Activated CD4-positive, alpha-beta memory T cell treated with anti-CD3 and anti-CD28 coated beads for 36 hours (primary cell): ENCODE measurements at regions not wholly inside any gene's neighbourhood (a gene's known extent, or its start where the extent isn't known, plus 50 kb on each side); places are given as distances from the start of the nearest gene placed in this dataset.

Experiments
- CTCF ChIA-PET: fragments of 350-600 bp; sonication (Branson Sonifier 250); formaldehyde crosslinking; loops from one replicate; lab custom pipeline; 2021; ENCODE audit warnings: antibody characterized with exemption, inconsistent platforms; lab: Charles Lee
- POLR2A ChIA-PET: fragments of 350-600 bp; sonication (Branson Sonifier 250); formaldehyde crosslinking; loops from one replicate; lab custom pipeline; 2021; ENCODE audit warnings: antibody characterized with exemption; lab: Charles Lee
- DNase-seq: peaks from one replicate; pipeline ENCODE4 v3.0.0-alpha.2; 2020
- H3K27ac Mint-ChIP-seq: one replicate; pipeline ENCODE4 v1.8.0; 2021; ENCODE audit warnings: mixed read lengths
- H3K27me3 Mint-ChIP-seq: one replicate; pipeline ENCODE4 v1.8.0; 2021; ENCODE audit warnings: mixed read lengths
- H3K36me3 Mint-ChIP-seq: one replicate; pipeline ENCODE4 v1.8.0; 2021; ENCODE audit warnings: mixed read lengths
- H3K4me1 Mint-ChIP-seq: one replicate; pipeline ENCODE4 v1.8.0; 2021; ENCODE audit warnings: low read depth, mixed read lengths
- H3K4me3 Mint-ChIP-seq: one replicate; pipeline ENCODE4 v1.8.0; 2021; ENCODE audit warnings: mild to moderate bottlenecking, mixed read lengths
- H3K9me3 Mint-ChIP-seq: one replicate; pipeline ENCODE4 v1.8.0; 2021; ENCODE audit warnings: mixed read lengths
- intact Hi-C: fragments of 100-400 bp; cut with micrococcal nuclease; formaldehyde crosslinking; loops from one replicate; pipeline ENCODE4 v1.15.1; 2023

DNA sequence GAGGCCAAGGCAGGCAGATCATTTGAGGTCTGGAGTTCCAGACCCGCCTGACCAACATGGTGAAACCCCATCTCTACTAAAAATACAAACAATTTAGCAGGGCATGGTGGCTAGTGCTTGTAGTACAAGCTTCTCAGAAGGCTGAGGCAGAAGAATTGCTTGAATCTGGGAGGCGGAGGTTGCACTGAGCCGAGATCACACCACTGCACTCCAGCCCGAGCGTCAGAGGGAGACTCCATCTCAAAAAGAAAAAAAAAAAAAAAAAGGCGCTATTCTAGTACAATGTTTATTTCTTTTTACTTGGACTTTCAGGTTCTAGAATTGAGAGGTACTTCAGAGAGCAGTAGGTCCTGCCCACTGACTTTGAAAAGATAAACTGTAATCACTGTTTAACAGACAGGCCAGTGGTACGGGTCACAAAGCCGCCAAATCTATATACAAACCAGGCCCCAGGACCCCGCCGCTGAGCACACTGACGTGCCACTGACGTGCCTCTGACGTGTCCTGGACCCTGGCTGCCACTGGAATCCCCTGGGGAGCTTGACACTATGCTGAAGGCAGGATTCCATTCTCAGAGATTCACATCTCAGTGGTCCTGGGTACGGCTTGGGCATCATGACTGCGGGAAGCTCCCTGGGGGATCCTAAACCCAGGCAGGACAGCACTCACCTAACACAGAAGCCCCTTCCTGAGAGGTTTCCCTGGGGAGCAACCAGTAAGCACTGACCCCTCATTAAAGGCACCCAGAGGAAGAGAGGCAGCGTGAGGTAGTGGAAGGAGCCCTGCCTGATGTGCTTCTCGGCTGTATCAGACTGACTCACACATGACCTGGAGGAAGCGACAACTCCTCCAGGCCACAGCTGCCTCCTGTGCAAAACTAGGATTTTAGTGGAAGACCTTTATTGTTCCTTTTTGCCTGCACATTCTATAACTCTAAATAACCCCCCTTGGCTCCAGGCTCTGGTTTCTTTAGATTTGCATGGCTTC is 197.8 kb upstream of the MEIS1 start:
- Mint-ChIP-seq H3K9me3 (no peaks in the 10 kb centered on the region), H3K36me3 (no peaks in the 10 kb centered on the region), H3K4me1 (no peaks in the 10 kb centered on the region), H3K4me3 (no peak overlapping the region), H3K27ac (no peak overlapping the region), H3K27me3 (no peaks in the 10 kb centered on the region)
- no peak for DNase-seq
- ChIA-PET POLR2A (no interaction called here), CTCF (no interaction called here)
- intact Hi-C loops = no loop called here

- ChIA-PET CTCF (no interaction called here), POLR2A (no interaction called here)
- Mint-ChIP-seq H3K27ac (no peak overlapping the region), H3K9me3 (no peaks in the 10 kb centered on the region), H3K27me3 (no peaks in the 10 kb centered on the region), H3K4me1 (no peaks in the 10 kb centered on the region), H3K36me3 (no peaks in the 10 kb centered on the region), H3K4me3 (no peak overlapping the region)
- intact Hi-C loops = no loop called here
- DNase-seq = no peak
These were observed 198.7 kb upstream of the MEIS1 start for GRCh38 chr2:66236067-66236685.

DNA sequence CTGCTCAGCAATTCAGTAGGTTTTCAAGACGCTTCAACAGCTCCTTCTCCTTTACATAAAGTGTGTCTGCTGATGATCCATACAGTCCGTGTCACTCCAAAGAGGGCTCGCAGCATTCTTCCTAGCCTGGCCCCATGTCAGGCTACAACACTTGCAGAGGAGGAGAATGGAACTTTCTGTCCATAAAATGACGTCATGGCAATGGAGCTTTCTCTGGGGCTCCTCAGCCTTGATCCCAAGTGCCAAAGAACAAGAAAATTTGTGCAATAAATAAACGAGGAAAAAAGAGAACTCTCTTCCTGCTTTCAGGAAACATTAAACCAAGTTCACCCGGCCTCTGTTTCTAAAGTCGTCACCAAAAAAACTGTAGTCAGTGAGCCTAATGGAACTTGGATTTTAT is 199.5 kb upstream of the MEIS1 start:
- Mint-ChIP-seq H3K27ac (no peak overlapping the region), H3K27me3 (no peaks in the 10 kb centered on the region), H3K36me3 (no peaks in the 10 kb centered on the region), H3K9me3 (no peaks in the 10 kb centered on the region), H3K4me3 (no peak overlapping the region), H3K4me1 (no peaks in the 10 kb centered on the region)
- intact Hi-C loops = no loop called here
- POLR2A ChIA-PET = no interaction called here
- no peak for DNase-seq
- CTCF ChIA-PET = no interaction called here

- no peak for DNase-seq
- Mint-ChIP-seq H3K4me1 (no peaks in the 10 kb centered on the region), H3K4me3 (no peak overlapping the region), H3K27me3 (no peaks in the 10 kb centered on the region), H3K9me3 (no peaks in the 10 kb centered on the region), H3K27ac (no peak overlapping the region), H3K36me3 (no peaks in the 10 kb centered on the region)
- POLR2A ChIA-PET = no interaction called here
- CTCF ChIA-PET = no interaction called here
- intact Hi-C loops = no loop called here
These were observed 200.9 kb upstream of the MEIS1 start for GRCh38 chr2:66233981-66234380.

GRCh38 chr2:66228128-66228547 is 206.8 kb upstream of the MEIS1 start:
- no peak overlapping the region for H3K27ac Mint-ChIP-seq
- no peaks in the 10 kb centered on the region for H3K27me3 Mint-ChIP-seq
- no peaks in the 10 kb centered on the region for H3K9me3 Mint-ChIP-seq
- no peak for DNase-seq
- H3K36me3 Mint-ChIP-seq = no peaks in the 10 kb centered on the region
- no peaks in the 10 kb centered on the region for H3K4me1 Mint-ChIP-seq
- ChIA-PET POLR2A (no interaction called here), CTCF (no interaction called here)
- intact Hi-C loops = no loop called here
- no peak overlapping the region for H3K4me3 Mint-ChIP-seq

DNA sequence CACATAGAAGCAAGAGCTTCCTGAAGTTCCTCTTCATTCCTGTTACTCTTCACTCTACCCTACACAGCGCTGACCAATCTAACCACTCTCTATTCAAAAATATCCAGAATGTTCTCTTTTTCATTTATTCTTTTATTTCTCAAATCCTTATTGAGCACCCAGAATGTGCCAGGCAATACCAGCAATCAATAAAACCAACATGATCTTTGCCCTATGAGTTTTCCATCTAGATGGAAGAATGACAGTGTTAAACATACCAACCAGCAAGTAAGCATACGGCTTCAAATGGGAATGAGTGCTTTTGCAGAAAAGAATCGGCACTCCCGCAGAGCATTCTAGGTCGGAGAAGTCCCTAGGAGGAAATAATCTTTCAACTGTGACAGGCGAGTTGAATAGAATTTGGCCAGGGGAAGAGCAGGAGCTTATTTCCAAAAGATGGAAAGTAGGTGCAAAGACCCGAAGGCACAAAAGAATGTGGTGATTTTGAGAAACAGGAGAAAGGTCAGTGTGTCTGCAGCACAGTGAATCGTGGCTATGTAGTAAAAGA is 217.8 kb upstream of the MEIS1 start:
- intact Hi-C loops = no loop called here
- H3K27me3 Mint-ChIP-seq = no peaks in the 10 kb centered on the region

GRCh38 chr2:66212749-66213148 is 222.2 kb upstream of the MEIS1 start:
- POLR2A ChIA-PET = no interaction called here
- DNase-seq = no peak
- no peaks in the 10 kb centered on the region for H3K36me3 Mint-ChIP-seq
- H3K4me3 Mint-ChIP-seq = no peak overlapping the region
- no peaks in the 10 kb centered on the region for H3K27me3 Mint-ChIP-seq
- CTCF ChIA-PET = no interaction called here
- H3K4me1 Mint-ChIP-seq = no peaks in the 10 kb centered on the region
- intact Hi-C loops = no loop called here
- H3K9me3 Mint-ChIP-seq = peaks cover 2% of the 10 kb centered on the region
- H3K27ac Mint-ChIP-seq = no peak overlapping the region

More for the DNA sequence above, 217.8 kb upstream of the MEIS1 start:
- H3K4me3 Mint-ChIP-seq = no peak overlapping the region
- CTCF ChIA-PET = no interaction called here
- H3K27ac Mint-ChIP-seq = no peak overlapping the region
- peaks cover 2% of the 10 kb centered on the region for H3K9me3 Mint-ChIP-seq
- H3K36me3 Mint-ChIP-seq = no peaks in the 10 kb centered on the region
- no peak for DNase-seq
- POLR2A ChIA-PET = no interaction called here
- no peaks in the 10 kb centered on the region for H3K4me1 Mint-ChIP-seq

- CTCF ChIA-PET = no interaction called here
- Mint-ChIP-seq H3K4me3 (no peak overlapping the region), H3K9me3 (no peaks in the 10 kb centered on the region), H3K27ac (no peak overlapping the region), H3K27me3 (no peaks in the 10 kb centered on the region), H3K4me1 (no peaks in the 10 kb centered on the region), H3K36me3 (no peaks in the 10 kb centered on the region)
- POLR2A ChIA-PET = no interaction called here
- DNase-seq = no peak
- intact Hi-C loops = no loop called here
These were observed 232.3 kb upstream of the MEIS1 start for GRCh38 chr2:66202586-66202985.

- intact Hi-C loops = no loop called here
- H3K4me3 Mint-ChIP-seq = no peak overlapping the region
- H3K4me1 Mint-ChIP-seq = no peaks in the 10 kb centered on the region
- no peak for DNase-seq
- ChIA-PET CTCF (no interaction called here), POLR2A (no interaction called here)
- no peaks in the 10 kb centered on the region for H3K36me3 Mint-ChIP-seq
- H3K9me3 Mint-ChIP-seq = no peaks in the 10 kb centered on the region
- no peak overlapping the region for H3K27ac Mint-ChIP-seq
- no peaks in the 10 kb centered on the region for H3K27me3 Mint-ChIP-seq
These were observed 233.7 kb upstream of the MEIS1 start for GRCh38 chr2:66201242-66201641.

DNA sequence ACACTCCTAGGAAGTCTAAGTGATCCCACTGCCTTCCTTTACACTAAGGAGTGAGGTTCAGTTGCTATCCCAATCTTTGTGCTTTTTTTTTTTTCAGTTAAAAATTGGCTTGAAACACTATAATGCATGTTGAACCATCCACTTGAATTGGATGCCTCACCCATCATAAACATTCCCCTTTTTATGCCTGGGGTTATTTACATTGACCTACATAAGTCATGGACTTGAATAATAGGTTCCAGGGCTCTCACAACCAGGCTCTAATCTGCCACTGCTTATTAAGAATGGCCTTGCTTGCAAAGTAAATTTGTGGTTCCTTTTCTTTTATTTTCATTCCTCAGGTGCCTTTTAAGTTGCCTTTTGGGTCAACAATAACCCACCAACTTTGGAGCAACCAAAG is 236.1 kb upstream of the MEIS1 start:
- ChIA-PET POLR2A (no interaction called here), CTCF (no interaction called here)
- no peaks in the 10 kb centered on the region for H3K4me1 Mint-ChIP-seq
- no peaks in the 10 kb centered on the region for H3K9me3 Mint-ChIP-seq
- no peaks in the 10 kb centered on the region for H3K27me3 Mint-ChIP-seq
- no peak overlapping the region for H3K4me3 Mint-ChIP-seq
- intact Hi-C loops = no loop called here
- H3K27ac Mint-ChIP-seq = no peak overlapping the region
- no peaks in the 10 kb centered on the region for H3K36me3 Mint-ChIP-seq
- no peak for DNase-seq

GRCh38 chr2:66192888-66193287 is 242.0 kb upstream of the MEIS1 start:
- Mint-ChIP-seq H3K36me3 (no peaks in the 10 kb centered on the region), H3K4me1 (no peaks in the 10 kb centered on the region), H3K4me3 (no peak overlapping the region), H3K27me3 (peaks cover 2% of the 10 kb centered on the region), H3K27ac (no peak overlapping the region), H3K9me3 (peaks cover 3% of the 10 kb centered on the region)
- ChIA-PET CTCF (no interaction called here), POLR2A (no interaction called here)
- no peak for DNase-seq
- intact Hi-C loops = no loop called here

DNA sequence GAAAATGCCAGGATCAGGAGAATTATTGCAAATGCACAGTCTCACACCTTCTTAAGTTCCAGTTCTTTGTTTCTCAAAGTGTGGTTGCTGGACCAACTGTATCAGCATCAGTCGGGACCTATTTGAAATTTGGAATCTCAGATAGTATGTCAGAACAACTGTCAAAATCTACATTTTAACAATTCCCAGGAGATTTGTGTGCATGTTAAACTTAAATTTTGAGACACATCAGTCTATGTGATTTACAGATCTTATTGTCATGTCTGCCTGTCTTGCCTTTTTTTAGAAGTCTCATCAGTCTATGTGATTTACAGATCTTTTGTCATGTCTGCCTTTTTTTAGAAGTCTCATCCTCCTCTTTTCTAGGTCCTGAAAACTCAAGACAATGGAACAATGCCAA is 243.6 kb upstream of the MEIS1 start:
- Mint-ChIP-seq H3K36me3 (no peaks in the 10 kb centered on the region), H3K4me1 (no peaks in the 10 kb centered on the region), H3K27me3 (peaks cover 2% of the 10 kb centered on the region), H3K27ac (no peak overlapping the region), H3K4me3 (no peak overlapping the region), H3K9me3 (peaks cover 3% of the 10 kb centered on the region)
- intact Hi-C loops = no loop called here
- no peak for DNase-seq
- POLR2A ChIA-PET = no interaction called here
- CTCF ChIA-PET = no interaction called here
